ENCODE measurements at regions not wholly inside any gene's neighbourhood (a gene's known extent, or its start where the extent isn't known, plus 50 kb on each side); places are given as distances from the start of the nearest gene placed in this dataset.

- in situ Hi-C loops (cut with MboI; ENCODE audit: low sequenced_read_pairs, unreplicated experiment), result loop anchor here (25.0 kb wide), 2 partner anchors 516 to 691 kb away; no protein-coding TSS in a partner anchor
- no peak for DNase-seq (ENCODE audit: low spot score)
- no peak for TF ChIP-seq CTCF (IDR thresholded peaks at IDR 0.05; ENCODE audit: borderline replicate concordance, control extremely low read depth, extremely low read depth, insufficient read depth, missing control alignments)
Measured at GRCh38 chr2:64345998-64346397, 108.0 kb upstream of the LGALSL start.

- in situ Hi-C loops (cut with MboI; ENCODE audit: low sequenced_read_pairs, unreplicated experiment), result loop anchor here (25.0 kb wide), 2 partner anchors 514 to 689 kb away; no protein-coding TSS in a partner anchor
- DNase-seq (ENCODE audit: low spot score), result no peak
- no peak for TF ChIP-seq CTCF (IDR thresholded peaks at IDR 0.05; ENCODE audit: borderline replicate concordance, control extremely low read depth, extremely low read depth, insufficient read depth, missing control alignments)
Measured at GRCh38 chr2:64348386-64349130, 105.4 kb upstream of the LGALSL start.

GRCh38 chr2:64349131-64349530, 104.8 kb upstream of the LGALSL start:
- TF ChIP-seq CTCF (IDR thresholded peaks at IDR 0.05; ENCODE audit: borderline replicate concordance, control extremely low read depth, extremely low read depth, insufficient read depth, missing control alignments), result no peak
- no peak for DNase-seq (ENCODE audit: low spot score)
- in situ Hi-C loops (cut with MboI; ENCODE audit: low sequenced_read_pairs, unreplicated experiment), result loop anchor here (25.0 kb wide), 2 partner anchors 513 to 688 kb away; no protein-coding TSS in a partner anchor

- in situ Hi-C loops (cut with MboI; ENCODE audit: low sequenced_read_pairs, unreplicated experiment), result no loop called here
- no peak for TF ChIP-seq CTCF (IDR thresholded peaks at IDR 0.05; ENCODE audit: borderline replicate concordance, control extremely low read depth, extremely low read depth, insufficient read depth, missing control alignments)
- DNase-seq (ENCODE audit: low spot score), result no peak
Measured at GRCh38 chr2:64350996-64351395, 103.0 kb upstream of the LGALSL start.

GRCh38 chr2:64352292-64352691, 101.7 kb upstream of the LGALSL start:
- in situ Hi-C loops (cut with MboI; ENCODE audit: low sequenced_read_pairs, unreplicated experiment), result no loop called here

More at GRCh38 chr2:64352292-64352691, 101.7 kb upstream of the LGALSL start:
- no peak for TF ChIP-seq CTCF (IDR thresholded peaks at IDR 0.05; ENCODE audit: borderline replicate concordance, control extremely low read depth, extremely low read depth, insufficient read depth, missing control alignments)
- no peak for DNase-seq (ENCODE audit: low spot score)

All from GM13976 (cell line).